ENCODE measurements at regions not wholly inside any gene's neighbourhood (a gene's known extent, or its start where the extent isn't known, plus 50 kb on each side); places are given as distances from the start of the nearest gene placed in this dataset.

GRCh38 chr5:176740702-176741496, 69.5 kb upstream of the UNC5A start:
- DNase-seq (ENCODE audit: low read depth) = no peak
- no peak overlapping the region for H3K4me3 ChIP-seq (ENCODE audit: low read depth, low read length)
- TF ChIP-seq CTCF (IDR thresholded peaks at IDR 0.05; ENCODE audit: insufficient read depth, low read length) = no peak

- TF ChIP-seq CTCF (IDR thresholded peaks at IDR 0.05; ENCODE audit: insufficient read depth, low read length) = no peak
- no peak for DNase-seq (ENCODE audit: low read depth)
- H3K4me3 ChIP-seq (ENCODE audit: low read depth, low read length) = no peak overlapping the region
Observed at GRCh38 chr5:176741561-176742211, 68.7 kb upstream of the UNC5A start.

- DNase-seq (ENCODE audit: low read depth) = no peak
- H3K4me3 ChIP-seq (ENCODE audit: low read depth, low read length) = no peak overlapping the region
- no peak for TF ChIP-seq CTCF (IDR thresholded peaks at IDR 0.05; ENCODE audit: insufficient read depth, low read length)
Observed at GRCh38 chr5:176742246-176743105, 67.9 kb upstream of the UNC5A start.

GRCh38 chr5:176743136-176743861, 67.1 kb upstream of the UNC5A start:
- TF ChIP-seq CTCF (IDR thresholded peaks at IDR 0.05; ENCODE audit: insufficient read depth, low read length) = no peak
- no peak for DNase-seq (ENCODE audit: low read depth)
- no peak overlapping the region for H3K4me3 ChIP-seq (ENCODE audit: low read depth, low read length)

GRCh38 chr5:176743868-176744583, 66.3 kb upstream of the UNC5A start:
- DNase-seq (ENCODE audit: low read depth) = no peak
- no peak overlapping the region for H3K4me3 ChIP-seq (ENCODE audit: low read depth, low read length)
- TF ChIP-seq CTCF (IDR thresholded peaks at IDR 0.05; ENCODE audit: insufficient read depth, low read length) = no peak

GRCh38 chr5:176744584-176744965, 65.8 kb upstream of the UNC5A start:
- H3K4me3 ChIP-seq (ENCODE audit: low read depth, low read length) = no peak overlapping the region
- peak; percentile 19 for TF ChIP-seq CTCF (IDR thresholded peaks at IDR 0.05; ENCODE audit: insufficient read depth, low read length)
- DNase-seq (ENCODE audit: low read depth) = no peak
